Astrocyte (in vitro differentiated cells and primary cell): ENCODE measurements at regions not wholly inside any gene's neighbourhood (a gene's known extent, or its start where the extent isn't known, plus 50 kb on each side); places are given as distances from the start of the nearest gene placed in this dataset.

Experiments used
- EZH2 ChIP-seq: IDR thresholded peaks from 2 replicates; pipeline ENCODE4 v1.6.1; 2012; ENCODE audit warnings: mild to moderate bottlenecking, low read length, inconsistent platforms; ENCODE audit not compliant: insufficient read depth
- TF ChIP-seq, protein P1 (sequence below): IDR thresholded peaks from 2 replicates; pipeline ENCODE4 v1.5.1; 2011; ENCODE audit warnings: low read depth, mild to moderate bottlenecking, inconsistent platforms, low read length, moderate library complexity; ENCODE audit not compliant: insufficient read depth

DNA sequence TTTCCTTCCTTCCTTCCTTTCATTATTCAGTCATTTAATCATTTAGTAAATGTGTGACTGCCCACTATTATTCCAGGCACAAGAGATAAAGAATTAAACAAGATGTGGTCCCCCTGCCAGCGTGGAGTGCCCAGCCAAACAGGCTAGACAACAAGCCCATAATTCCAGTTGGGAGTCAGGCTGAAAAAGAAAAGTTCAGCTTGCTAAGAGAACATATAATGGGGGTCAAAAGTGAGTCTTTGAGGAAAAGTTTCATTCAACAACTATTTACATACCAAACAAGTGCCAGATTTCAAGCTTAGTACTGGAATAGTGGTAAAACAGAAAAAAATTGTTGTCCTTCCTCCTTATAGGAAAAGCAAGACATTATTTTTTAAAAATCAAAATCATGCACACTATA lies 523.7 kb downstream of the TAFA4 start:
- TF ChIP-seq, protein P1, sequence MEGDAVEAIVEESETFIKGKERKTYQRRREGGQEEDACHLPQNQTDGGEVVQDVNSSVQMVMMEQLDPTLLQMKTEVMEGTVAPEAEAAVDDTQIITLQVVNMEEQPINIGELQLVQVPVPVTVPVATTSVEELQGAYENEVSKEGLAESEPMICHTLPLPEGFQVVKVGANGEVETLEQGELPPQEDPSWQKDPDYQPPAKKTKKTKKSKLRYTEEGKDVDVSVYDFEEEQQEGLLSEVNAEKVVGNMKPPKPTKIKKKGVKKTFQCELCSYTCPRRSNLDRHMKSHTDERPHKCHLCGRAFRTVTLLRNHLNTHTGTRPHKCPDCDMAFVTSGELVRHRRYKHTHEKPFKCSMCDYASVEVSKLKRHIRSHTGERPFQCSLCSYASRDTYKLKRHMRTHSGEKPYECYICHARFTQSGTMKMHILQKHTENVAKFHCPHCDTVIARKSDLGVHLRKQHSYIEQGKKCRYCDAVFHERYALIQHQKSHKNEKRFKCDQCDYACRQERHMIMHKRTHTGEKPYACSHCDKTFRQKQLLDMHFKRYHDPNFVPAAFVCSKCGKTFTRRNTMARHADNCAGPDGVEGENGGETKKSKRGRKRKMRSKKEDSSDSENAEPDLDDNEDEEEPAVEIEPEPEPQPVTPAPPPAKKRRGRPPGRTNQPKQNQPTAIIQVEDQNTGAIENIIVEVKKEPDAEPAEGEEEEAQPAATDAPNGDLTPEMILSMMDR = no peak
- TF ChIP-seq EZH2 = no peak
